ENCODE measurements at regions not wholly inside any gene's neighbourhood (a gene's known extent, or its start where the extent isn't known, plus 50 kb on each side); places are given as distances from the start of the nearest gene placed in this dataset.

DNA sequence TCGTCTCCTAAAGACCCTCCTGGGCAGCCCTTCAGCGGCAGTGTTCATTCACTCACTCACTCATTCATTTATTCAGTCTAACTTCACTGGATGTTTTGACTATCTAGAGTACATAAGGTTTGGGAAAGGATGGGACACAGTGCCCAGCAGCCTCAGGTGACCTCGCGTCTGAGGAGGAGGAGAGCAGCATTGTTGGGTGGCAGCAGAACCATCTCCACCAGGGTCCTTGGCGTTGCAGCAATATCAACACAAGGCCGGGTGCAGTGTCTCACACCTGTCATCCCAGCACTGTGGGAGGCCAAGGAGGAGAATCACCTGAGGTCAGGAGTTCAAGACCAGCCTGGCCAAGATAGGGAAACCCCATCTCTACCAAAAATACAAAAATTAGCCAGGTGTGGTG lies 408.0 kb downstream of the BRD1 start:
- TF ChIP-seq, protein P1, sequence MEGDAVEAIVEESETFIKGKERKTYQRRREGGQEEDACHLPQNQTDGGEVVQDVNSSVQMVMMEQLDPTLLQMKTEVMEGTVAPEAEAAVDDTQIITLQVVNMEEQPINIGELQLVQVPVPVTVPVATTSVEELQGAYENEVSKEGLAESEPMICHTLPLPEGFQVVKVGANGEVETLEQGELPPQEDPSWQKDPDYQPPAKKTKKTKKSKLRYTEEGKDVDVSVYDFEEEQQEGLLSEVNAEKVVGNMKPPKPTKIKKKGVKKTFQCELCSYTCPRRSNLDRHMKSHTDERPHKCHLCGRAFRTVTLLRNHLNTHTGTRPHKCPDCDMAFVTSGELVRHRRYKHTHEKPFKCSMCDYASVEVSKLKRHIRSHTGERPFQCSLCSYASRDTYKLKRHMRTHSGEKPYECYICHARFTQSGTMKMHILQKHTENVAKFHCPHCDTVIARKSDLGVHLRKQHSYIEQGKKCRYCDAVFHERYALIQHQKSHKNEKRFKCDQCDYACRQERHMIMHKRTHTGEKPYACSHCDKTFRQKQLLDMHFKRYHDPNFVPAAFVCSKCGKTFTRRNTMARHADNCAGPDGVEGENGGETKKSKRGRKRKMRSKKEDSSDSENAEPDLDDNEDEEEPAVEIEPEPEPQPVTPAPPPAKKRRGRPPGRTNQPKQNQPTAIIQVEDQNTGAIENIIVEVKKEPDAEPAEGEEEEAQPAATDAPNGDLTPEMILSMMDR (conservative IDR thresholded peaks at IDR 0.05; ENCODE audit: low read length) = no peak
- TF ChIP-seq EZH2phosphoT487 (IDR thresholded peaks at IDR 0.05; ENCODE audit: borderline replicate concordance) = no peak
